Embryonic facial prominence (tissue), 1 donor: ENCODE measurements at regions not wholly inside any gene's neighbourhood (a gene's known extent, or its start where the extent isn't known, plus 50 kb on each side); places are given as distances from the start of the nearest gene placed in this dataset.

Source experiments
- DNase-seq: peaks from one replicate; pipeline ENCODE4 v3.0.0-alpha.2; 2016; ENCODE audit errors: extremely low spot score

DNA sequence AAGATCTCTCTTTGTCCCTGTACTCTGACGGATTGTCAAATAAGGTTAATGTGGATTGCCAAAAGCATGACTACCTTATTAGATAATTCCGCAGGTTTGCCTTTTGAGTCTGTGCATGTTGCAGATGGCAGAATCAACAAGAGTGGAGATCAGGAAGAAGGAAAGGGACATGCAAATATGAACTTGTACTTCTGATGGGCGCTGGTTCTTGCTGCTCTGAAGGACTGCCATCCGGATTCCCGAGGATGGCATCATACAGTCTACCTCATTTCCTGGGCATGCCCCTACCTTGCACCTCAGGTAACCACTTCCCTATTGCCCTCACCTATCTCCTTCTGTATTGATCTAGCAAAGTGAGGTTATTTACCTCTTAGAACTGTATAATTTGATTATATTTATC, 504.2 kb downstream of the ACTL7B start:
- DNase-seq: no peak

GRCh38 chr9:108347463-108348188, 508.2 kb downstream of the ACTL7B start:
- DNase-seq: no peak

- DNase-seq: no peak
Measured at GRCh38 chr9:108345826-108346225, 510.0 kb downstream of the ACTL7B start.

DNA sequence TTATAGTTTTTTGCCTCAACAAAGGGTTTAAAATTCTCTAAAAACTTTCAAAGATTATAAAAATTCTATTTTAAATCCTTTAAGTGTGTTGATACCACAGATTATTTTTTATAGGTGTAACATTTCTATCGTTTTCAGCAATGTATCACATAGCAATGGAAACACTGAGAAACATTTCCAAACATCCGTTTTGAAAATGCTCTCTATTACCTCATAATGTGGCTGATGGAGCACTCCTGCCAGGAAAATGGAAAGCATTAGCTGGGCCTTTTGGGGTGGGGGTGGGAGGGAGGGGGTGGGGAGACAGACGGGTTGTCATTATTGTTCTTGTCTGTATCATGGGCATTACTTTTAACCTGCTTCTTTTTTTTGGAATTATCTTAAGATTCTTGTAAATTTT, 516.5 kb downstream of the ACTL7B start:
- no peak for DNase-seq

DNA sequence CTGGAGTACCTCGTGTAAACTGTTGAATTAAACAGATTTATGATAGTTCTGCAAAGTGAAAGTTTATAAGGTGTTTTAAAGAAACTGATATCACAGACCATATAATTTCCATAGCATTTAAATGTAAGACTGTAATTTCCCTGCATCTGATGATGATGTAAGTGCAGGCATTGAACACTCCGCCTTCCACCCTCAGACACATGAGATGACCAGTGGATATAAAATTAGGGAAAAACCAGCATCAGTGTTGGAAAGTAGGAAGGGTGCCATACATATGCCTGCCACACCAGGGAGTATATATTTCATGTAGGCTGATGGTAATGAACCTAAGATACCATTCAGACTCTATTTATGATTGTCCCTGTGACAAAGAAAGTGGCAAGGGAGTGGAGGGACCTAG, 519.2 kb downstream of the ACTL7B start:
- DNase-seq: no peak

DNA sequence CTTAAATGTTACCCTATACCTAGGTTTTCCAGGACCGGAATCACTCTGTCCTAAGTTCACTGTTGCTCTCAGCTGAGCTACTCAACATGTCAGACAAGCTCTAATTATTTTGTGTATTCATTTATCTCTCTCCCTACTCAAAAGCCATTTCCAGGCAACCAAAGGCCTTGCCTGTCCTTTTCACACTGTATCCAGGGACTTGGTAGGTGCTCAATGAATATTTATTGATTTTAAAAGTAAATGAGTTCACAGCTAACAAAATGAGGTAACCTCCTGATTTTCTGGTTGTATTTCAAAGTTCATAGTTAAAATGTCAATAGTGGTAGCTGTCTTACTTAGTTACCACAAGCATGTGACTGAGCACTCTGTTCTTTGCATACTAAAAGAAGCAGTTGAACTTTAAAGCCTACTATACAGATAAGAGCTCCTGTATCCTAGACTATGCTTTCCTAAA, 522.2 kb downstream of the ACTL7B start:
- no peak for DNase-seq

- DNase-seq: no peak
Measured at GRCh38 chr9:108331596-108331995, 524.2 kb downstream of the ACTL7B start.

DNA sequence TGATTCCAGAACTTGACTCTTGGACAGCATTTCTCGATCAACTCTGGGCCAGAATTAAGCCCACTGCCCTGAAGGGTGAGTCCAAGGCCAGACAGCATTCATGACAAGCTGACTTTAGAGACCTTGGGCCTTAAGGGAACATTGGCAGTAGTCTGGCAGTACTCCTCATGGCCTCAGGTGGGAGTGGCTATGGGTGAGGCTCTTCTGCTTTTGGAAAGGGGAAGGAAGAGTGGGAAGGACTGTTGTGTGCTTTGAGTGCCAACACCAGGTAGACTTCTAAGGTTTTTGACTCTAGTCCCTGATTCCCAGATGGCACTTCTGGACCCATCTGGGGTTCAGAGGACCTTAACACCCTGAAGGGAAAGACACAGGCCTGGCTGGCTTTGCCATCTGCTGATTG, 530.4 kb downstream of the ACTL7B start:
- no peak for DNase-seq

- DNase-seq: no peak
Measured at GRCh38 chr9:108323615-108324014, 532.2 kb downstream of the ACTL7B start.

GRCh38 chr9:108322326-108323098, 533.3 kb downstream of the ACTL7B start:
- DNase-seq: no peak

DNA sequence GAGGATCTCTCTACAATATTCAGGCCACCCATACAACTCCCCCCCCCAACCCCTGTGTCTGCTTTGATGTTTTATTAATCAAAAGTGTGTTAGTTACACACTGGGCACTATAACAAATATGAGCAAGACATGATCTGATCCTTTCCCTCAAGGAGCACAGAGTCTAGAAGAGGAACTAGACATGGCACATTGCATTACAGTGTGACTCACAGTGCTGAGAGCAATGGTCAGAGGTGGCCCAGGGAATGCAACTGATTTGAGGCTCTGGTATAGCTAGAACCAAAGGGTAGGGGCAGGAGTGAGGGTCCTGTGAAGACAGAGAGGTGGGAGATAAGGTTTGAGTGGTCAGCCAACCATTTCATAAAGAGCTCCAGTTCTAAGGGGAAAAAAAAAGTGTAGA, 539.2 kb downstream of the ACTL7B start:
- no peak for DNase-seq

GRCh38 chr9:108316066-108316465, 539.7 kb downstream of the ACTL7B start:
- no peak for DNase-seq

DNA sequence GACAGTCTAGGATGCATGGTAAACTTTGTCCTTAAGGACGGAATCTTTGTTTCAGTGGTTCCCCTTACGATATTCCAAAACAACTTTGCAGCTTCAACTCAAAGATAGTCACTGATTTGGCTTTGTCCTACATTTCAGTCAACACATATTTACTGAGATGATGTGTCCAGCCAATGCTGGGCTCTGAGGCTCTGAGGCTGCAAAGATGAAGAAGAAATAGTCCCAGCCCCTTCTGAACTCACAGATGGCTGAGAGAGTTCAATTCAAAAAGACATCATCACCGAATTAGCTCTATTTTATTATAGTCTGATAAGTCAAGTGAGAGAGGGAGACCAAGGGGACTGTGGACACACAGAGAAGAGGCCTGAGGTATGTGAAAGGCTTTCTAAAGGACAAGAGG, 544.0 kb downstream of the ACTL7B start:
- no peak for DNase-seq

GRCh38 chr9:108310202-108310601, 545.6 kb downstream of the ACTL7B start:
- no peak for DNase-seq

DNA sequence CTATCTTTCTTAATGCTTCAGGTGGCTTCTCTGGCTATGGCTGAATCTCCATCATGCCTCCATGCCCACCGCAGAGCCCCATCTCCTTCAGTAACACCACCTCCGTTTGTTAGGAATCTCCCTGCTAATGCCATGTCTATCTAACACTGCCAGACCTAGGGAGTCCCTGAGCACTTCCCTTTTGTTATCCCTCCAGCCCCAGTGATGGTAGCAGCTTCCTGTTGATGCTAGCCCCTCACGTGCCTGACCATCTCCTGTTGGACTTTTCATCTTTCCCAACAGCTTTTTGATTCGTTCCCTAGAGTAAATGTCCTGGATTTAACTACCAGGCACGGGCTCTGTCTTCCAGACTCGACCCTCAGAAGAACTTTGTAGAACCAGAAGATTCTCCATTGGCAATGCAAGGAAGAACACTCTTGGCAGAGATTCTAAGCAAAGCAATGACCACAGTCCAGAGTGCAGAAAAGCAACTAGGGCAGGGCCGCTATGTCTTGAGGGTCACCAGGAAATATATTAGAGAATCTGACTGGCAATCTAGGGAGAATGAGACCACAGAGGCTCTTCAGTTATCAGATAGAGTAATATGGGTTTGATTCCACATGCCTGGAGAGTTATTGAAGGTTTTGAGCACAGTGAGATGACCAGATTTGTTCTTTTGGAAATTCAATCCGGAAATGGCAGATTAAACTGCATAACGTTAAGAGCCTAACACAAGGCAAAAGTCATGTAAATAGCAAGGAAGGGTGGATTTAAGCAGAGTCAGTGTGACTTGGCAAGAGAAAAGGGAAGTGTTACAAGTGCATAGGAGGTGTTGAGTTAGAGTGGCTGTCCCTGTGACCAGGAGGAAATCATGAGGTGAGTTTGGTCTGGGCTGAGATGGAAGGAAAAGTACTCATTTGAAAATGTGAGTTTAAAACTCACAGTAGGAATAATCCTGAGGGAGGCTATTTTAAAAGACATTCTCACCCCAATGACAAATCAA, 555.2 kb downstream of the ACTL7B start:
- DNase-seq: no peak

DNA sequence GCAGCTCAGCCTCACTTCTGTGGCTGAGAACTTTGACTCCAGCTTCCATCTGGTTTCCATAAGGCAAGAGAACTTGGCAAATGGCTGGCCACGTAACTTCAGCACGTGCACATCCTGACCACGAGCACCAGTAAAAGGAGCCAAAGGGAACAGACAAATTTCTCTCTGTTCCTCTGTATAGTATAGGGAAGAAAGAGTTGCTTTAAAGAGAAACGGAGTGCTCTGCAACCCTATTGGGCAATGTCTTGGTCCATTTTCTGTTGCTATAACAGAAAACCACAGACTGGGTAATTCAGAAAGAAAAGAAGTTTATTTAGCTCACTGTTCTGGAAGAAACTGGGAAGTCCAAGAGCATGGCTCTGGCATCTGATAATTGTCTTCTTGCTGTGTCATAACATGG, 558.7 kb downstream of the ACTL7B start:
- peak; percentile 58 for DNase-seq

- no peak for DNase-seq
Measured at GRCh38 chr9:108296056-108296455, 559.7 kb downstream of the ACTL7B start.

DNA sequence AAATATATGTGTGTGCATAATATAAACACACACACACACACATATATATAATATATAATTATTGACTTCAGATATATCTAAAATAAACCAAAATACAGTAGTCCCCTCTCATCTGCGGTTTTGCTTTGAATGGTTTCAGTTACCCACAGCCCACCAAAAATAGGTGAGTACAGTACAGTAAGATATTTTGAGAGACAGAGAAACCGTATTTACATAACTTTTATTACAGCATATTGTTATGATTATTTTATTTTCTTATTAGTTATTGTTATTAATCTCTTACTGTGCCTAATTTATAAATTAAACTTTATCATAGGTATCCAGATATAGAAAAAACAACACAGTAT, 564.2 kb downstream of the ACTL7B start:
- DNase-seq: no peak

- DNase-seq: peak; percentile 50
Measured at GRCh38 chr9:108290839-108291585, 564.8 kb downstream of the ACTL7B start.

GRCh38 chr9:108286638-108287206, 569.1 kb downstream of the ACTL7B start:
- DNase-seq: no peak

DNA sequence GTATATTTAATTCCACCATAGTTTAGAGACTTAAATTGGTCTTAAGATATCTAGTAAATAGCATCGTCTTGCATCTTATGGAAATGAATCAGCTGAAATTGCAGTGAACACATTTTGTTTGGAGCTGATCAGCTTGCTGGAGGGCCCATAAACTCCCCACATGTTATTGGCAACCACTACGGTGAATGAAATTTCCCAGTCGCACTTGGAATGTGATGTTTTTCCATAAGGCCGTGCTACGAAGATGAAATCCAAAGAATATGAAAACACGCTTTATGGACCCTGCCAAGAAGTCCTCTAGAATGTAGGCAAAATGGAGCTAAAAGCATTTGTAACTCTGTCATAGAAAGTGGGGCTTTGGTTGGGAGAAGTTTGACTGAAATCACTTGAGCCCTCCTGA, 572.1 kb downstream of the ACTL7B start:
- no peak for DNase-seq
